Activated gamma-delta T cell treated with anti-CD3 and anti-CD28 coated beads, Interleukin-2, amount 50 U/mL, for 16 hours (primary cell): ENCODE measurements at regions not wholly inside any gene's neighbourhood (a gene's known extent, or its start where the extent isn't known, plus 50 kb on each side); places are given as distances from the start of the nearest gene placed in this dataset.

Experiments
- DNase-seq: peaks from one replicate; pipeline ENCODE4 v3.0.0-alpha.2; 2020; ENCODE audit warnings: low read depth

DNA sequence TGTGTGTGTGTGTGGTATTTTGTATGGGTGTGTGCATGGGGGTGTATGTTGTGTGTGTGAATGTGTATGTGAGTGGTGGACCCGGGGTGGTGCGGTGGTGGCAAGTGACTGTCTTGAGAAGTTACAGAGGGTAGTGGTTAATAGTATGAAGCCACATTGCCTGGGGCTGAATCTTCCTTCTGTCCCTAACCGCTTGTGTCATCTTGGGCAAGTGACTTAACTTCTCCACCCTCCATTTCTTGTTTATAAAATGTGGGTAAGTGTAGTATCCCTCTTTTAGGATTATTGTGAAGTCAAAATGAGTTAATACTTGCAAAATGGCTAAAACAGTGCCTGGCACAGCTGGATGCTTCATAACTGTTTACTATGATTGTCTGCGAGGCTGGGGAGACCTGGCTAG, 63.5 kb downstream of the MYCN start:
- no peak for DNase-seq

DNA sequence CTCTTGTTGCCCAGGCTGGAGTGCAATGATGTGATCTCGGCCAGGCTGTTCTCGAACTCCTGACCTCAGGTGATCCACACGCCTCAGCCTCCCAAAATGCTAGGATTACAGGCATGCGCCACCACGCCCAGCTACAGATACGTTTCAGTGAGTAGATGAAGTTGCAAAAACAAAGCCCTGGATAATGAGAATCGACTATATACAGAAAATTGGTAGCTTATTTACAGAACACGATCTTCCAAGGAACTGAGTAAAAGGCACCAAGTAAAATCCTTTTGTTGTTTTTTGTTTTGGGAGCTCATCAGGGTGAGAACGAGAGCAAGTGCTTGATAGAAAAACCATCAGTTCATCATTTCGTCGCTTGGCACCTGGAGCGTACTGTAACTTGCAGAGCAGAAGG, 62.8 kb downstream of the MYCN start:
- DNase-seq = no peak

DNA sequence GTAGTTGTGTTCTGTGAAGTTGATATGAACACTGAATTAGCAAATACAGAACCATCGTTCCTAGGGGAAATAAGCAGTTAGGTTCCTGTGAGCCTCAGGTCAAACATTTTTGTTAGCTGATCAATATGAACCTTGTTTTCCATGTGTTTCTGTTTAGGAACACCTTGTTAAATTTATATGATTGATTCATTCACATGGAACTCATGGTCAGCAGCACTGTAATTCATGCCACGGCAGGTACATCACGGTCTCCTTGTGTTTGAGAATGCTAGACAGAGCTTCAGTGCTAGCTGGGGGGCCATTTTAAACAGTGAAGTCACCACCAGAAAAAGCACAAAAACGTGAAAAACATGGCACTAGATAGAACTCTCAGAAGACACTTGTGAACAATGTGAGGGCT, 62.2 kb downstream of the MYCN start:
- DNase-seq = no peak

DNA sequence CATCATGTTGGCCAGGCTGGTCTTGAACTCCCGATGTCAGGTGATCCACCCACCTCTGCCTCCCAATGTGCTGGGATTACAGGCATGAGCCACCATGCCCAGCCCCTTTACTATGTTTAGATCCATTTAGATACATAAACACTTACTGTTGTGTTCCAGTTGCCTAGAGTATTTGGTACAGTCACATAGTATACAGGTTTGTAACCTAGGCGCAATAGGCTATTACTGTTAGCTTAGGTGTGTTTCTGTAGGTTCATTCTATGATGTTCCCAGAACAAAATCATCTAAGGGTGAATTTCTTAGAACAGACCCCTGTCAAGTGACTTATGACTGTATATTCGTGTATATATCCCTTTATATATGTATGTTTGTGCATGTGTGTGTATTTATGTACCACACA, 61.8 kb downstream of the MYCN start:
- no peak for DNase-seq

DNA sequence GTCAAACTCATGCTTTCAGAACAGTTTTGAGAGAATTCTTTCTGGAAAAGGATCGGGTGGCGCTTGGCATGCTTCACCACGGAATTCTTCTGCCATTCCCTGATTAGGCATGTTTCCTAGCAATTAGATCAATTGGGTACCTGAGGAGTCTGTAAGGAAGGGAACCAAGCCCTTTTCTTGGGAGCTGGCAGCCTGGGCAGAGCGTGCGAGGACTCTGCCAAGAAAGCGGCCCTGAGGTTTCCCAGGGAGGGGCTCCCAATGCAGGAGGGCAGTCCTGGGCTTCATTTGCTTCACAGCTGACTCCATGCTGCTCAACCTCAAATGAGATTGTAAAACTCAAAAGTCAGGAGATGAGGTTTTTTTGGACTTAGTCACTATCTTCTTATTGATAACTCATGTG, 60.3 kb downstream of the MYCN start:
- DNase-seq = no peak

DNA sequence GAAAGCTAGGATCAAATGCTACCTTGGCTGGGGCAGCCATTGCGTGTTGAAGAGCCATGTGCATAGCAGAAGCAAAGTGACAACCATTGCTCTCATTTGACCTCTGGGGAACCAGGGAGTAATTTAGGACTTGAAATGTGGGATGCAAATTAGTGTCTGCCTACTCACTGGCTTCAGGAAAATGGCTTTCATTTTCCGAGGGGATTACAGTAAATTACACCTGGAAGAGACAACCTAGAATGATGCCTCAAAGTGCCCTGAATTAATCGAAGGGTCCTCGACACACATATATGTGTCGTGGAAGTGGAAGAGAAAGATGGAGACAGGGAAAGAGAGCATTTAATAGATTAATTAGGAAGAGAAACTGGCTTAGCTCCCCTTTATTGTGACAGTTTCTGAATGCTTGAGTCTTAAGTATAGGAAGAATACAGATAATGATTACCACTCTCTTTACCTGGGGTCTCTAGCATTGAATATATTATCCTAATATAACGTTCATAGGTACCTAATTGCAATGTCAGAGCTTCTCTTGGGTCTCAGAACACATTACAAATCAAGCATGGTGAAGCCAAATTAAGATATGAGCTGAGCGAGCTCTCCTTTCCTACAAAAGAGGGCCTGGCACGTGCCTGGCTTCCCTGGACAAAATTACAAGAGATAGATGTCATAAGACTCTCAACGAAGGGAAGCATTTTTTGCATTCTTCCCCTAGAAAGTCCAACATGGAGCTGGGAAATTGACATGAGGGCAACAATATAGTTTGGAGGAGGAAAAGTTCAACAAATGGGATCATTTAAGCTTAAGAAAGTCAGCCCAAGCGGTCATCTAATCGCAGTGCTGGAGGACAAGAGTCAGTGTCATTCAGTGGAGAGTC, 59.5 kb downstream of the MYCN start:
- DNase-seq = no peak

DNA sequence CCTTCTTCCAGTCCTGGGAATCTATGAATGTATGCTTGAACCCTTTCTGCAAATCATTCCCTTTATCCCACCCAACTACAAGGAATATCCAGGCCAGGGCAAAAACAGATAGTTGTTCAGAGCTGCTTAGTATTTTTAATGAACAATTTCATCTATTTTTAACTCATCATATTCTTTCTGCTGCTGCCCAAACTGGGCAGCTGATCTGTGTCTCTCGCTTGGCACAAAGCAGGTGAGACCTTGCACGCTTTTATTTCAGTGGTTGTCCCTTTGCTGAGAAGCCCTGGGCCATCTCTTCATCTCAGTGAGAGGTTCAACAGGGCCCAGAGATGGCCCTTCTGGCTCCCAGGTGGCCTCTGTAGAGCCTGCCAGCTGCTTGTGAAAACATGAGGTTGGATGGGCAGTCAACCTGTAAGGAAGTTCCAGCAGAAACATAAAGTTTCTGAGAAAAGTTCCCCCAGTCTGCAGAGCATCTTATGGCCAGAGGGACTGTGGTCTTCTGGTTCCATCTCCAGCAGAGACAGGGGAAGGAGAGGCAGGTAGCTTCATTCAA, 57.5 kb downstream of the MYCN start:
- DNase-seq = no peak

DNA sequence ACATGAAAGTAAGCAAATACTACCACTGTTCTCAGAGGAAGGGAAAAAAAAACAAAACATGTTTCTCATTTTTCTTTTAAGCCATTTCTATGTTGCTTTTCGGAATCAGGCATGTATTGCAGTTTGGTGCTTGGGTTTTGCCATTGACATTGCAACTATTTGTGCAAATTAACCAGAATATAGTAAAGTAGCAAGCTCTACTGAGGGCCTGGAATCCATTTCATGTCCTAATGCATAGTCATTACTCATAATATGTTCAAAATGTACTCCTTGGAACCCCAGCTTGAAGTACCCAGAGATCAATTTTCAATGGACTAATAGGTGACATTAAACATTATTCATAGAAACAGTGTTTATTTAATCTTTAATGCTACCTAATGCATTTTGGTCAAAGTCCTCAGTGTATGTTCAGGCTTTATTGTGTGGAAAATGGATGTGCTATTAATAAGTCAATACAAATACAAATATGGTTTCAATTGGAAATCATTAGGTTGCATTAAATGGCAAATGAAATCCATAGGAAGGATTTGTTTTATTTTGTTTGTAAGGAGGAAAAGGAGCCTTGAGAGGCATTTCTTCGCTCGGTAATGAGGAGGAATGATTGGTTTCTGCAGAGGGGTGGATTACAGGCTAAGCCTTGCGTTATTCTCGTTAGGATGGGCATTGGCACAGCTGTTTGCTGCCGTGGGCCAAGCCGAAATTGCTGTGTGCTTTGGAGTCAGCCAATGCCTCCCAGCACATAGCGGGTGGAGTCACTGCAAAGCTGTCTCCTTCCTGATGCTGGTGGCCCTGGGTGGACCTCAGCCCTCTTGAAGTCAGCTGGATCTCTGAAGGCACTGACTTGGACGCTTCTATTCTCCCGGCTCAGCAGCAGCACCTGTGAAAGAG, 56.4 kb downstream of the MYCN start:
- DNase-seq = no peak
